HUES64 (cell line): ENCODE measurements at regions not wholly inside any gene's neighbourhood (a gene's known extent, or its start where the extent isn't known, plus 50 kb on each side); places are given as distances from the start of the nearest gene placed in this dataset.

Experiments
- H3K27ac ChIP-seq: 2 replicates; pipeline ENCODE4 v1.7.0; 2013; ENCODE audit warnings: low read depth, low read length, inconsistent platforms
- H3K27me3 ChIP-seq: 2 replicates; pipeline ENCODE4 v1.6.1; 2013; ENCODE audit warnings: mild to moderate bottlenecking, low read length; ENCODE audit not compliant: insufficient read depth
- H3K36me3 ChIP-seq: 2 replicates; pipeline ENCODE4 v1.6.1; 2013; ENCODE audit warnings: mild to moderate bottlenecking, low read length; ENCODE audit not compliant: insufficient read depth
- H3K4me1 ChIP-seq: 2 replicates; pipeline ENCODE4 v1.6.1; 2013; ENCODE audit warnings: mild to moderate bottlenecking, low read length, moderate library complexity; ENCODE audit not compliant: insufficient read depth
- H3K4me3 ChIP-seq: 2 replicates; pipeline ENCODE4 v1.5.1; 2013; ENCODE audit warnings: mild to moderate bottlenecking, low read length, moderate library complexity
- H3K9ac ChIP-seq: 2 replicates; pipeline ENCODE4 v1.6.1; 2013; ENCODE audit warnings: mild to moderate bottlenecking, low read depth, low read length
- H3K9me3 ChIP-seq: 2 replicates; pipeline ENCODE4 v1.6.1; 2013; ENCODE audit warnings: low read depth, low read length; ENCODE audit not compliant: insufficient read depth
- WGBS: fragments of 150-250, 120-280 bp; methylation state at CpG from one replicate; pipeline ENCODE4 v1.1.7; 2013; ENCODE audit warnings: missing lambda C conversion rate; 5-methylcytosine and 5-hydroxymethylcytosine counted together

DNA sequence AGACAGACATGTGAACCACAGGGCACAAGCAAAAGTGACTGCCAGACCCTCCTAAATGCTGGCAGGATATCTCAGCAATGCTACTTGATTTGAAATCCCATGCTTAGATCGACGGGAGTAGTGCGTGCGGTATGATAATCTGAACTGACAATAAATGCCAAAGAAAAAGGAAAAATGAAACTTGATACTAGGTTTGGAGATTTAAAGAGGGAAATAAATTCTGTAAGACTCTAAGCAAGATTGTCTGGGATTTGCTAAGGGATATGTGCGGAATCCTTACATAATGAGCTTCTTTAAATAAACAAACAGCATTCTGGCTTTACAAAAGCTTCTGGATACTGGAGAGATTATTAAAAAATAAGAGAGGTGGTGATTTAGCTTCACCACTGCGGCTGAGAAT is 203.6 kb downstream of the CAAP1 start:
- WGBS = 96% methylated on average over 5 of the region's 6 CpGs
- H3K9ac ChIP-seq = no peak overlapping the region
- H3K27me3 ChIP-seq = no peaks in the 10 kb centered on the region
- no peak overlapping the region for H3K27ac ChIP-seq
- H3K9me3 ChIP-seq = no peaks in the 10 kb centered on the region
- H3K36me3 ChIP-seq = no peaks in the 10 kb centered on the region
- peaks cover 7% of the 10 kb centered on the region; the same call in 1 of the 2 replicates for H3K4me1 ChIP-seq
- no peak overlapping the region for H3K4me3 ChIP-seq

DNA sequence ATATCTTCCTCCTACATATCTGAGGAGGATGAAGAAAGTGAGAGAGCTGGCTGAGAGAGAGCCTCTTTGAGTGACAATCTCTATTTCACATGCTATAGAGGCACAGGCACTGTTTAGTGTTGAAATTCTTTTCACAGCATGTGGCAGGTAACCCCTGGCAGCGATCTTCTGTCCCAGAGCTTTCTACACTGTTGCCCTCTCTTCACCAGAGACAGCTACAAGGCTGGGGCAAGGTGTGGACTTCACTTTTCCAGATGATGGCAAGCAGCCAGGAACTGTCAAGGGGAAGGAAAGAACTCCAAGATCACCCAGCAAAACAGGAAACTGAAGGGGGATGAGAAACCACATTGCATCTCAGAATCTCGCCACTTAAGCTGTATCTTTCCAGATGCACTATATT is 205.2 kb downstream of the CAAP1 start:
- Histone ChIP-seq H3K9ac (no peak overlapping the region), H3K36me3 (no peaks in the 10 kb centered on the region), H3K27ac (no peak overlapping the region), H3K4me3 (no peak overlapping the region), H3K4me1 (peaks cover 16% of the 10 kb centered on the region; the same call in 1 of the 2 replicates), H3K9me3 (no peaks in the 10 kb centered on the region), H3K27me3 (no peaks in the 10 kb centered on the region)
- WGBS = 59% methylated on average over 2 of the region's 2 CpGs

DNA sequence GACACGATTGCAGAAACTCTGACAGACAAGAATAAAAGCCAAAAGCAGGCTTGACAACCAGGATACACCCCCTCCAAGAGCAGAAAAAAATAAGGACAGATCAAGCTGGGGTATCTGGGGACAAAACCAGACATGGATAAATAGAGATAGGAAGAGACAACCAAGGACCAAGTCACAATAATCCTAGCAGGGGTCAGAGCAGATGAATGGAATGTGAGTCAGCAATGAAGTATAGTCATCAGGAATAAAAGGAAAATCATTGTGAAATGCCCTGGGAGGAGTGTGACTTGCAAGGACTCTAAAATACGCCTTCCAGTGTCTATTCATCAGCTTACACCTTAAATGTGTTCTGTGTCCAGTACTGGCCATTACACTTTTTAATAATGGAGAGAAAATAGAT is 206.8 kb downstream of the CAAP1 start:
- no peak overlapping the region for H3K27ac ChIP-seq
- H3K9ac ChIP-seq = no peak overlapping the region
- no peaks in the 10 kb centered on the region for H3K27me3 ChIP-seq
- H3K9me3 ChIP-seq = no peaks in the 10 kb centered on the region
- whole genome bisulfite sequencing = 89% methylated on average over 2 of the region's 2 CpGs
- H3K36me3 ChIP-seq = no peaks in the 10 kb centered on the region
- H3K4me1 ChIP-seq = peaks cover 25% of the 10 kb centered on the region
- H3K4me3 ChIP-seq = no peak overlapping the region

DNA sequence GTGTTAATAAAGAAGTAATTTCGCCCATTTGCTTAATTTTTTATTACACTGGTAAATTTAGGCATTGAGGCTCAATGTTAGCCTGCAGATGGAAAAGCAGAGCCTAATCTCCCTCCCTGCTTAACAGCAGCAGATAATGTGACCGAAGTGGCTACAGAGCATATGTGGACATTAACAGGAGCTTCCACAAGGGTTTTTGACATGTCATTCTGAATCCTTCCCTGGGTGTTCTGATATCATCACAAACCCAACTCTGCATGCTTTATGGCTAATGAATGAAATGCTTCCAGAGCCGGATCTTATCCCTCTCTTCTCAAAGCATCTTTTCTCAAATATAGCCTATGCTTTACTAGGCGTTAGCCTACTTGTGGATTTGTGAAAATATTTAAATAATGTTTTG is 208.6 kb downstream of the CAAP1 start:
- Histone ChIP-seq H3K4me1 (peaks cover 30% of the 10 kb centered on the region), H3K27ac (no peak overlapping the region), H3K27me3 (no peaks in the 10 kb centered on the region), H3K9ac (no peak overlapping the region), H3K9me3 (no peaks in the 10 kb centered on the region), H3K36me3 (no peaks in the 10 kb centered on the region), H3K4me3 (no peak overlapping the region)
- WGBS = 99% methylated on average over 2 of the region's 4 CpGs

DNA sequence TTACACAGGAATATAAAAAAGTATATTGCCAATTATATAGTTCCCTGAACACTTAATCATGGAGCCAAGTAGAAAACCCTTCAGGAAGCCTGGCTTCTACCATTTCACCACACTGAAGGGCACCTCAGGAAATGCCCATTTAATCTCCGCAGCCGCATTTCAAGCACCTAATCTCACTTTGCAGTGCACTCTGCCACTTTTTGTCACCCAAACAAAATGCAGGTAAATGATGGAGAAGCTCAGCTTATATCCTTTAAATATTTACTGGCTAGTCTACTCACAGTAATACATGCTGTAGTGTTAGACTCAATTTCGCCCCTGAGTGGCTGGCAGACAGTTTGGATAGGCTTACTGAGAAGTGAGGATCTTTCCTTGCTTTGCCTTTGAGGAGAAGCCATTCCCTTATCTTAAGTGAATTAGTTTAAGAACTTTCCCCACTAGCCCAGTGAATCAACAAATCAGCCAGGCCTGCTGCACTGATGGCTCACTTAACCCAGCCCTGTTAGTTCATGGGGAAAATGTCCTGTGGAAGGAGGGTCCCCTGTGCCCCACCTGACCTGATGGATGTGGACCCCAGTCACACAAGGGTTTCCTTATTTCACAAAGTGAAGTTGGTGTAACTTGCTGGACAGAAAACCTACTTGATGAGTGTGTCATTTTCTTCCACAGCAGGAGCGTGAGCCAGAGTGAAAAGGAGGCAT is 209.7 kb downstream of the CAAP1 start:
- Histone ChIP-seq H3K4me1 (peaks cover 40% of the 10 kb centered on the region), H3K27ac (no peak overlapping the region), H3K9me3 (no peaks in the 10 kb centered on the region), H3K36me3 (no peaks in the 10 kb centered on the region), H3K9ac (no peak overlapping the region), H3K4me3 (no peak overlapping the region), H3K27me3 (no peaks in the 10 kb centered on the region)
- 92% methylated on average over 4 of the region's 4 CpGs for WGBS

DNA sequence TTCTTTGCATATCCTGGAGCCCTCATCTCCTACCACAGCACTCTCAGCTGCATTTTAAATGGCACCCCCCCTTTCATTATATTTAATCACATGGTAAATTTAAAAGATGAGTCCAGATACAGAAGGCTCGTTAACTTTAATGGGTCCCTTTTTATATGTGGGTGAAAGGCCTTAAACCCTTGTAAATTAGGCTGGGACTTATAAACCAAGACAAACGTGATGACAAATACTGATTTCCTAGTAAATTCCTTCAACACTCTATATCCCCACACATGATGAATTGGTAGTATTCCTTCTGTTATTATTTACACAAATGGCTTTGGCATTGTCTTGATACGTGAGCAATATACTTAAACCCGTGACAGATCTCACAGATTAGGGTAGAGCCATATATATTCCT is 210.6 kb downstream of the CAAP1 start:
- no peak overlapping the region for H3K9ac ChIP-seq
- peaks cover 41% of the 10 kb centered on the region for H3K4me1 ChIP-seq
- no peaks in the 10 kb centered on the region for H3K36me3 ChIP-seq
- H3K4me3 ChIP-seq = no peak overlapping the region
- no peaks in the 10 kb centered on the region for H3K9me3 ChIP-seq
- no peak overlapping the region for H3K27ac ChIP-seq
- no peaks in the 10 kb centered on the region for H3K27me3 ChIP-seq
- 82% methylated on average over 2 of the region's 4 CpGs for WGBS

DNA sequence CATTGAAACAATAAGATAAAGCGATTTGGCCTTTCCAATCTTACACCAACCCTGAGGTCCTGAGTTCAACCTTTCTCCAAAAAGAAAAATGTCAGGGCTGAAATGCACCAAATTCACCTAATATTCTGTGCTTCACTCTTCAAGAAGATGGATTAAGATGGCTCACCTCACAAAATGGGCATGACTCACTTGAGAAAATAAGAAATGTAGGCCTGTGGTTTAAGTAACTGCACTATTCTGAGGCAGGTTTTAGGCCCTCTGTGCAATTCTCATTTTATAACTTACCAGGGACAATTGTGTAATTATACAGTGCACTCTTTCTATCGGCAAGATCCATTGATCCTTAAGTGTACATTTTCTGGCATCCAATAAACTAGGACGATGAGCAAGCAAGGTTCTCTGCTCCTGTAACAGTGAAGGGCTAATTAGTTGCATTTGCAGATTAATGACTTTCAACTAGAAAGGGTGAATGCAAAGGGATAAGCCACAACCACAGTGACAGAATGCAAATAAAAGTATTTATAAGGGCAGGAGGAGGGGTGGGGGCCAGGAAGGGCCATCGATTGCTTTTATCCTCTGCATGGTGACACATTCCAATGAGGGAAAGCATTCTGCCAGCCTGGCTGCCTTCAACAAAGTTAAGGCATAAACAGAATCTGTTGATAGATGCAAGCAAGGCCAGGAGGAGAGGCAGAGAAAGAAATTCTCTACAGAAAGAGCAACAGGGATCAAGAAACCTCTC is 214.5 kb downstream of the CAAP1 start:
- 64% methylated on average over 4 of the region's 4 CpGs for WGBS

DNA sequence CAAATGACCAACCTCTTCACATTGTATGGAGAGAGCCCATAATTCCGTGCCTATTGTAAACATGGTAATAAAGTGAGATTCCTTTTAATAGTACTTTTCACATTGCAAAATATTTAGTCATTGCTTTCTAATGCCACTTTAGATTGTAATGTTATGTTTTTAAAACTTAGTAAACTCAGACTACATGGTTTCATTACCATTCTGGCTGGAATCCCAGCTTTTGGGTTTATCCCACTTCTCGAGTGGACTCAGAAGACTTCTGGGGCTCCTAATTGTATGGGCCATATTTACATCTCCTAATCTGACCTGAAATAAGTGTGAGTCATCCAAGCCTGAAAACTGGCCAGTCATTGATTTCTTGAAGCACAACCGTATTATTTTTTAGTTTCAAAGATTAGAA is 217.6 kb downstream of the CAAP1 start:
- Histone ChIP-seq H3K9me3 (no peaks in the 10 kb centered on the region), H3K36me3 (no peaks in the 10 kb centered on the region), H3K9ac (no peak overlapping the region), H3K4me1 (peaks cover 17% of the 10 kb centered on the region), H3K27ac (no peak overlapping the region), H3K27me3 (no peaks in the 10 kb centered on the region), H3K4me3 (no peak overlapping the region)
- 98% methylated on average over 2 of the region's 3 CpGs for WGBS

More for the DNA sequence above, 214.5 kb downstream of the CAAP1 start:
- Histone ChIP-seq H3K36me3 (no peaks in the 10 kb centered on the region), H3K27ac (no peak overlapping the region), H3K4me1 (peaks cover 33% of the 10 kb centered on the region), H3K9ac (no peak overlapping the region), H3K4me3 (no peak overlapping the region), H3K27me3 (no peaks in the 10 kb centered on the region), H3K9me3 (no peaks in the 10 kb centered on the region)

DNA sequence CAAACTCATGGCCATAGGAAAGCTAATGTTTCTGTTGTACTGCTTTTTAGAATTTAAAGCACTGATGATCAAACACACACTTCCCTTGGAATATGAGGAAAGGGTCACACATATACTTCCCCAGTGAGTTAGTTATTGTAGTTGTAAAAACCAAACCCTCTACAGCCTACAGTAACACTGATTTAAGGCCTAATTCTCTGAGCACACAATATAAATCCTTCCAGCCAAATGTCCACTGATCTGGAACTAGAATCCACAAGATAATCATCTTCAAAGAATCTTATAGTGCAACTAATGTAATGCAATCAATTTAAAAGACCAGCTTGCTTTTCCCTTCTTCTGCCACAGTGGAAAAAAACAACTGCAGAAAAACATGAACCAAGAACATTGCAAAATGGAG is 219.3 kb downstream of the CAAP1 start:
- H3K4me3 ChIP-seq = no peak overlapping the region
- no peak overlapping the region for H3K9ac ChIP-seq
- no peaks in the 10 kb centered on the region for H3K36me3 ChIP-seq
- no peak overlapping the region for H3K27ac ChIP-seq
- H3K4me1 ChIP-seq = peaks cover 16% of the 10 kb centered on the region
- no peaks in the 10 kb centered on the region for H3K9me3 ChIP-seq
- no peaks in the 10 kb centered on the region for H3K27me3 ChIP-seq

DNA sequence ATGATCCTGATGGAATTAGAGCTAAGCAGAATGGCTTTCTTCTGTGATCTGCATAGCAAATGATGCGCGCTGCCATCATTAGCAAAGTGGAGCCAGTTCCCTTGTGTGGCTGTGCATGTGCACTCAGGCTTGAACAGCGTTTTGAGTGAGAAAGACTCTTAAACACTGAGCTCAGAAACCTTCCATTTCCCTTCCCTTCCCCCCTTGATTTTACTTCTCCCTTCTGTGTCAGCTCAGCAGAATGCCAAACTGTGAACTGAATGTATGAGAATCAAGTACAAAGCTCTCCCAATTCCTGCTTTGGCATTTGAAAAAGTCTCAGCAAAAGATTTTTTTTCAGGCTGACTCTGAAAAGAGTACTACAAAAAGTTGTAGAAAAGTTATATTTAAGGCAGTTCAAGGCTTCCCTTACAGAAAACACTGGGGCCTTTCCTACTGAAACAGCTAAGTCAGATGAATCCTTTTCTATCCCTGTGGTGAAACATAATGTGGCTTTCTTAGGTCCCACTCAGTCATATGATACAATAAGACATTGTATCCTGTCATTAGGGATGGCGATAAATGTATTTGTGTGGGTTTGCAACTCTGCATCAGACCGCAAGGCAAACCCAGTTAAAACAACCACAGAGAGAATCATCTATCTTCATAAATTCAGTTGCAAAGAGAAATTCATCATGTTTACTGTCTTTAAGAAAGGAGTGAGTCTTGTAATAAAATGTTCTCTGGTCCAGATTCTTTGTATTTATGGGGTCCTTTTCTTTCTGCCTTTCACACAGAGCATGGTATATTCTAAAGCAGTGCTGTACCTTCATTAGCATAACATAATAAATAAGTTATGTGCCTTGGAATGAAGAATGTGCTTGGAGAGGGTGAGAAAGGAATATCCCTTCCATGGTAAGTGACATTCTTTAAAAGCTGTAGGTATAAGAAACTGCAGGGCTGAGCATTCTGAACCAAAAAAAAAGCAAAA is 222.6 kb downstream of the CAAP1 start:
- Histone ChIP-seq H3K9ac (no peak overlapping the region), H3K27me3 (no peaks in the 10 kb centered on the region), H3K36me3 (no peaks in the 10 kb centered on the region), H3K27ac (no peak overlapping the region), H3K4me1 (peaks cover 8% of the 10 kb centered on the region), H3K9me3 (no peaks in the 10 kb centered on the region), H3K4me3 (no peak overlapping the region)
- WGBS = 72% methylated on average over 3 of the region's 5 CpGs

DNA sequence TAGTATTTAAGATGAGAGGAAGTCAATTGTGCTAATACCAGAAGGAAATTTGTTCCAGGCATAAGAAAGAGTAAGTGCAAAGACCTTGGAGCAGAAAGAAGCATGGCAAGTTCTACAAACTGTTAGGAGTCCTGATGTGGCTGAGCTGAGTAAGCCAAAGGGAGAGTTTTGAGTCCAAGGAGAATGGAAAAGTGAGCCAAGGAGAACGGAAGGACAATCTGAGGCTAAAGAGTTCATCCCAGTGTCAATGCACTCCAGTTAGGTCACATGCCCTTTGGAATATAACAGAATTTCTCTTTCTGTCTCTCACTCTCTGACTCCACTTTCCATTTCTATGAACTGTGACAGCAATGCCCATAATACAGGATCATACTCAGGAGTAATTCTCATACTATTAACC is 224.7 kb downstream of the CAAP1 start:
- H3K27ac ChIP-seq = no peak overlapping the region

More for the DNA sequence above, 224.7 kb downstream of the CAAP1 start:
- H3K27me3 ChIP-seq = no peaks in the 10 kb centered on the region
- H3K4me1 ChIP-seq = peaks cover 8% of the 10 kb centered on the region
- H3K9me3 ChIP-seq = no peaks in the 10 kb centered on the region
- H3K36me3 ChIP-seq = no peaks in the 10 kb centered on the region
- no peak overlapping the region for H3K4me3 ChIP-seq
- H3K9ac ChIP-seq = no peak overlapping the region
- 100% methylated on average over 1 of the region's 1 CpG for WGBS
